Stimulated activated memory B cell treated with anti-CD40 and anti-IgM and Interleukin-4, amounts not matched to agents 10 μg/mL and 1 μg/mL and 100 μg/mL, for 72 hours (primary cell): ENCODE measurements at regions not wholly inside any gene's neighbourhood (a gene's known extent, or its start where the extent isn't known, plus 50 kb on each side); places are given as distances from the start of the nearest gene placed in this dataset.
"Not testable (repeated sequence)": the region's sequence is repeated elsewhere in the genome, so short reads cannot be mapped to it uniquely, and the experiment has no call there.

Experiments
- ATAC-seq: fragments of 150-1000 bp; cut with Tn5 transposase; 2 replicates; pipeline ENCODE4 v1.10.0; 2021
- H3K27ac Mint-ChIP-seq: one replicate; pipeline ENCODE4 v1.8.0; 2022; ENCODE audit warnings: mild to moderate bottlenecking, mixed read lengths
- H3K27me3 Mint-ChIP-seq: one replicate; pipeline ENCODE4 v1.8.0; 2022; ENCODE audit warnings: mixed read lengths
- H3K36me3 Mint-ChIP-seq: one replicate; pipeline ENCODE4 v1.8.0; 2022; ENCODE audit warnings: mixed read lengths
- H3K4me1 Mint-ChIP-seq: one replicate; pipeline ENCODE4 v1.8.0; 2022; ENCODE audit warnings: mixed read lengths
- H3K4me3 Mint-ChIP-seq: one replicate; pipeline ENCODE4 v1.8.0; 2022; ENCODE audit warnings: mild to moderate bottlenecking, moderate library complexity, mixed read lengths
- H3K9me3 Mint-ChIP-seq: one replicate; pipeline ENCODE4 v1.8.0; 2022; ENCODE audit warnings: mixed read lengths

DNA sequence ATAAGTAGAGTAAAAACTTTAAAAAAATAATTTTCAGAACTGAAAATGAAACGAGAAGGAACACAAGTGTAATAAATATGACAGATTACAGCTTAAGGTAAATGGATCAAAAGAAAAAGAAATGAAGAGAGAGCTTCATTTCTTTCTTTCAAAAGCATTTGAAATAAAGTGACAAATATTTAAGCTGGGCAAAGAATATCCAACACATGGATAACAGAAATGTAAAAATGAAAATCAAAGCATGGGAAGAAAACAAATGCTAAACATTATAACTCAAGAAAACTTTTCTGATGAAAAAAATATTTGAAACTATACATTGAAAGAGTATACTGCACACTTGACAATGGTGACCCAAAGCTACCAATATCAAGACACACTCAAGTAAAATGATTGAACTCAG is 143.6 kb upstream of the IRX5 start:
- Mint-ChIP-seq H3K9me3 (peaks cover 6% of the 10 kb centered on the region), H3K36me3 (no peaks in the 10 kb centered on the region), H3K4me3 (no peak overlapping the region), H3K27me3 (no peaks in the 10 kb centered on the region), H3K4me1 (no peaks in the 10 kb centered on the region), H3K27ac (no peak overlapping the region)
- ATAC-seq = no peak

DNA sequence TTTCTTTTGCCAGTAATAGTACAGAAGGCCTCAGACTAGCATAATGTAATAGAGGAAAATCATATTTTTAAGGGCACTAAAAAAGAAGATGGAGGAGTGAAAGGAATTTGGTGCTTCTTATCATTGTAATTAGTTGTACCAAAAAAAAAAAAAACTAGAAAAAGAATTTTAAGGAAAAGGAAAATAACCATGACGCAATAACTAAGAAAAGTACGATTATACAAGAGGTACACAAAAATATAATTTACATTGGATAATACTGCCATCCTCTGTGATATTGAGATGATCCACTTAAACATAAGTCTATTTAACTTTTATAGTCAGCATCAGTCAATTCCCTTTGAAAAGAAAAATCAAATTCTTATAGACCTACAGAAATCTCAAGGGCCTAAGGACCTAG is 146.7 kb upstream of the IRX5 start:
- Mint-ChIP-seq H3K9me3 (peaks cover 6% of the 10 kb centered on the region), H3K4me1 (no peaks in the 10 kb centered on the region), H3K27ac (no peak overlapping the region), H3K36me3 (no peaks in the 10 kb centered on the region), H3K4me3 (no peak overlapping the region), H3K27me3 (no peaks in the 10 kb centered on the region)
- no peak for ATAC-seq

DNA sequence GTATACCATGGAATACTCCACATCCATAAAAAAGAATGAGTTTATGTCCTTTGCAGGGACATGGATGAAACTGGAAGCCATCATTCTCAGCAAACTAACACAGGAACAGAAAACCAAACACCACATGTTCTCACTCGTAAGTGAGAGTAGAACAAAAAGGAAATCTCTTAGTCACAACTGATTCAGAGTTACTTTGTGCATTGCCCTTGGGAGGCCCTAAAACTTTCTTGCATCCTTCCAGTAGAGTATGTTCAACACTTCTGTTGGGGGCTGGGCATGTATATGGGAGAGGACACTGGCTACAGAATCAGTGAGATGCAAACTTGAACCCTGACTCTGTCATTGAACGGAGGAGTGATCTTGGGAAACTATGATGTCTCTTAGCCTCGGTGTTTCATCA is 147.4 kb upstream of the IRX5 start:
- H3K36me3 Mint-ChIP-seq = no peaks in the 10 kb centered on the region
- no peaks in the 10 kb centered on the region for H3K4me1 Mint-ChIP-seq
- peaks cover 6% of the 10 kb centered on the region for H3K9me3 Mint-ChIP-seq
- ATAC-seq = no peak
- no peak overlapping the region for H3K4me3 Mint-ChIP-seq
- H3K27ac Mint-ChIP-seq = no peak overlapping the region
- H3K27me3 Mint-ChIP-seq = no peaks in the 10 kb centered on the region

DNA sequence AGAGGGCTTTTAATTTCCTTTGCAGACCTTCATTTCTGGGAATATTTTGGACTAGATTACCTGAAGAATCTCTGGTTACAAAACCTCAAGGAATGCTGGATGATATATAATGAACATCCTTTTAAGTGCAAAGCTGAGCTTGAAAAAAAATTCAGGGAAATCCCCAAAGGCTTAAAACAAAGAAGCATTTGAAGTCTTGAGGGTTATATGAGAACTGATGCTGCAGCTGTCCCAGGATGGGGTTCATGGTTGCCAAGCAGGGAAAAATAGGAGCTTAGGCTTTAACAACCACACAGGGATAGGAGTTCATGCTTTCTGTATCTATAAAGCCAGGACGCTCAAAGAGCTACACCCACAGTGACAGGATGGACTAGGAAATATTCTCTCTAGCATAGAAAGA is 150.4 kb upstream of the IRX5 start:
- H3K4me1 Mint-ChIP-seq = no peaks in the 10 kb centered on the region
- H3K9me3 Mint-ChIP-seq = no peaks in the 10 kb centered on the region
- no peaks in the 10 kb centered on the region for H3K36me3 Mint-ChIP-seq
- H3K27me3 Mint-ChIP-seq = no peaks in the 10 kb centered on the region
- no peak for ATAC-seq
- no peak overlapping the region for H3K27ac Mint-ChIP-seq
- no peak overlapping the region for H3K4me3 Mint-ChIP-seq

DNA sequence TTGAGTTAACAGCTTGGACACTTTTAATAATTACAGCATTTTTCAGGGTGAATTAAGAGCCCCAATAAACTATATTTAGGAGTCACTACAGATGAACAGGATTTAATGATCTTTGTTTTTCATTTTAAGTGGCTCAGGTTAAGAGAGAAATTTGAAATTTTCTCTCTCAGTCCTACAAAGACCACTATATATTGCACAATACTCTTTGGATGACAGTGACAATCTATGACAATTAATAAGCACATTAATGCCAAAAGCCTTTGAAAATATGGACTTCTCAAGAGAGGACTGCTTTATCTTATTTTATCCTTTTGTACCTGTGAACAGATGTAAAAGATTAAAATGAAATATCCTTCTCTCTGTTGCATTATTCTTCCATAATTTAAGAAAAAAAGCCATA is 151.1 kb upstream of the IRX5 start:
- Mint-ChIP-seq H3K36me3 (no peaks in the 10 kb centered on the region), H3K27me3 (no peaks in the 10 kb centered on the region), H3K27ac (no peak overlapping the region), H3K4me1 (no peaks in the 10 kb centered on the region), H3K4me3 (no peak overlapping the region), H3K9me3 (no peaks in the 10 kb centered on the region)
- no peak for ATAC-seq

DNA sequence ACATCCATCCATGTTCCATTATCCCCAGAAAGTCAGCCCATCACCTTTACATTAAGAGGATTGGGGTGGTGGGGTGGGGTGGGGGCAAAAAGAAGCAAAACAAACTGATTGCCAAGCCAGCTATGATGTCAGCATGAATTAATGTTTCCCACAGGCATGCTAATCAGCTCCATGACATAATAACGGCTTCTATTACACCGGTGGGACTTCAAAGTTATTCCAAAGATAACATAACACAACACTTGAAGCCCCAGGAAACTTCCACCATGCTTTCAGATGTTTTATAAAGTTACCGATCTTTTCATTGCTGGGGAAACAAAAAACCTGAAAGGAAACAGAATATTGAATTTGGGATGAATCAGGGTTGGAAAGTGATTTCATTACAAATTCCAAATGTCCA is 155.9 kb upstream of the IRX5 start:
- Mint-ChIP-seq H3K27ac (no peak overlapping the region), H3K36me3 (no peaks in the 10 kb centered on the region), H3K9me3 (no peaks in the 10 kb centered on the region), H3K27me3 (no peaks in the 10 kb centered on the region), H3K4me1 (no peaks in the 10 kb centered on the region), H3K4me3 (no peak overlapping the region)
- no peak for ATAC-seq

DNA sequence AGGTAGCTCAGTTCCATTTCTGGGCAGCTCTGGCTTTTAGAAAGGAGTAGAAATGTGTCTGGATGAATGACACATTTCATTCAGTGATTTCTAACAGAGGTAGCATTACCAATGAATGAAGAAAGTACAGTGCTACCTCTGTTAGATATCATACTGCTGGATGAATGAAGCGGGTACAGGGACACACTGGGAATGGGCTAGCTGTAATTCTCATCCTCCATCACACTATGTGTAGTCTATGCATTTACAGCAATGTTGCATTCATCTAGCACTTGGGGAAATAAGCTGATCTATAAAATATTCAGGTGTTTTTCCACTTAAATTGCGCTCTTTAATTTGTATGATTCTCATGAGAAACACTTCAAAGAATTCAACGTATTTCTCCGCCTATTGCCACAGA is 158.3 kb upstream of the IRX5 start:
- no peak overlapping the region for H3K27ac Mint-ChIP-seq
- no peaks in the 10 kb centered on the region for H3K9me3 Mint-ChIP-seq
- H3K4me1 Mint-ChIP-seq = no peaks in the 10 kb centered on the region
- no peaks in the 10 kb centered on the region for H3K36me3 Mint-ChIP-seq
- ATAC-seq = no peak
- no peak overlapping the region for H3K4me3 Mint-ChIP-seq
- no peaks in the 10 kb centered on the region for H3K27me3 Mint-ChIP-seq

DNA sequence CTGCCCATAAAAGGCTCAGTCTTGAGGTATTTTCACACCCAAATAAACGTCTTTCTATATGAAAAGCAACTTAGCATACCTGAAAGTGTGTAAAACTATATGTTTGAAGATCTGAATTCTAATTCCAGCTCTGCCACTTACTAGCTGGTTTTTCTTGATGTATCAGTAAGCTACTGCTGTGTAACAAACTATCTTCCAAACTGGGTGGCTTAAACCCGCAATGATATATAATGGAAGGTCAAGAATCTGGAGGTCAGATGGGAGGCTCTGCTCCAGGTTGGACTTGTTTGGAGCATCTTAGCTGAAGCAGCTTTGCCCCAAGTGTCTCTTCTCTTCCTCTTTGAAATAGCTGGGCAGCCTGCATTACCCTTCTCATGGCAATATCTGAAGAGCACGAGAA is 164.3 kb upstream of the IRX5 start:
- Mint-ChIP-seq H3K9me3 (peaks cover 8% of the 10 kb centered on the region), H3K4me3 (no peak overlapping the region), H3K27me3 (no peaks in the 10 kb centered on the region), H3K36me3 (no peaks in the 10 kb centered on the region), H3K27ac (no peak overlapping the region), H3K4me1 (no peaks in the 10 kb centered on the region)
- no peak for ATAC-seq

DNA sequence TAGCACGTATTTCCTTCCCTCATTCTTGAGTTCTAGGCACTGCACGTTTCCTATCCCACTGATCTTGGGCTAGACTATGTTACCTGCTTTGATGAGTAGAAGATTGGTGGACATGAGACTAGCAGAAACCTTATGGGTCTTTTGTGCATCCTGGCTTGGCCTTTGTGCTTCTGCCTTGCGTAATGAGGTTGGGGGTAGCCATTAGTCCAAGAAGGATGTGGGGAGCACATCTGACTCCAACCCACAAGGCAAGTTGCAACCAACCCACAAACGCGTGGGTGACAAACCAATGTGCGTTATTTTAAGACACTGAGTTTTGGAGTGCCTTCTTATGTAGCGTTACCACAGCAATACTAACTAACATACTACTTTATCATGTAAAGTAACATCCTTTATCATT is 180.4 kb upstream of the IRX5 start:
- no peak for ATAC-seq
- peaks cover 6% of the 10 kb centered on the region for H3K9me3 Mint-ChIP-seq
- H3K27ac Mint-ChIP-seq = no peak overlapping the region
- no peaks in the 10 kb centered on the region for H3K4me1 Mint-ChIP-seq
- no peak overlapping the region for H3K4me3 Mint-ChIP-seq
- no peaks in the 10 kb centered on the region for H3K27me3 Mint-ChIP-seq
- no peaks in the 10 kb centered on the region for H3K36me3 Mint-ChIP-seq

DNA sequence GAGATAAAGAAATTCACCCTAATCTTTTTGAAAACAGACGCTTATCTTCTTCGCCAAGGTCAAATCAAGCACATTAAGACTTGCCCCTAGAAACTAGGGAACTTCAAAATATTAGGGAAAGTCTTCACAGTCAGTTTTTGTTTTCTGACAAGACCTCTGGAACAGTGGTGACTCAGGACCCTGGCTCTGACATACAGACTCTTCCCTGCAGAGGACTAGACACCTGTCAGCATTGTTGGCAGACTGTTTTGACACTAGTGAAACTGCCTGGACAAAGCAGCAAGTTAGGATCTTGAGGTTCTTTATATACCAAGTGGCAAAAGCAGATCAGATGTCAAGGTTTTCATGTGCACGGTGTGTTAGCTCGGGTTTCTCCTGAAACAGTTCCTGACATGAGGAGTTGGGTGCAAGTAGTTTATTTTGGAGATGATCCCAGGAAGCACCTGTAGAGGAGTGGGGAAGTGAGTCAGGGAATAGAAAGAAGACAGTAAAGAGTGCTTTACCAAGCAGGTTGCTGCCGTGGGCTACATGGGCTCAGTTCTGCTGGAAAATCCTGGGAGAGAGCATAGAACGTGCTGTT is 182.0 kb upstream of the IRX5 start:
- H3K27me3 Mint-ChIP-seq = no peaks in the 10 kb centered on the region
- H3K9me3 Mint-ChIP-seq = peaks cover 7% of the 10 kb centered on the region
- H3K27ac Mint-ChIP-seq = no peak overlapping the region
- H3K4me3 Mint-ChIP-seq = no peak overlapping the region
- no peaks in the 10 kb centered on the region for H3K36me3 Mint-ChIP-seq
- no peak for ATAC-seq
- H3K4me1 Mint-ChIP-seq = no peaks in the 10 kb centered on the region

DNA sequence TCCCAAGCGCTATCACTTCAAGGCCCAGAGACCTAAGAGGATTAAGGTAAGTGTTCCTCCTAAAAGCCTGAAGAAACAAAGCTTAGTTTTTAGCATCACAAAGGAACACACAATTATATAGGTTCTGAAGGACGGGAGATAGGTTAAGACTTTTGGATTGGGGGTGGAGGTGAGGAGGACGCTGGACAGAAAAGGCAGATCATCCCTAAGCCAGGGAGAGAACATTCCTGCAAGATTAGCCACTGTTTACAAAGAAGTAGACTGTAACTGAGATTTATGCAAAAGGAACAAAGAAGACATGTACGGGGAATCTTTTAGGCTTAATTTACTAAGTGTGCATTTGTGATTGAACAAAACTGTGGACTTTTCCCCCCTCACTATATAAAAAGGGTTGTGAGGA is 184.1 kb upstream of the IRX5 start:
- Mint-ChIP-seq H3K4me3 (no peak overlapping the region), H3K36me3 (no peaks in the 10 kb centered on the region), H3K27ac (no peak overlapping the region), H3K27me3 (no peaks in the 10 kb centered on the region), H3K9me3 (peaks cover 7% of the 10 kb centered on the region), H3K4me1 (no peaks in the 10 kb centered on the region)
- ATAC-seq = no peak

DNA sequence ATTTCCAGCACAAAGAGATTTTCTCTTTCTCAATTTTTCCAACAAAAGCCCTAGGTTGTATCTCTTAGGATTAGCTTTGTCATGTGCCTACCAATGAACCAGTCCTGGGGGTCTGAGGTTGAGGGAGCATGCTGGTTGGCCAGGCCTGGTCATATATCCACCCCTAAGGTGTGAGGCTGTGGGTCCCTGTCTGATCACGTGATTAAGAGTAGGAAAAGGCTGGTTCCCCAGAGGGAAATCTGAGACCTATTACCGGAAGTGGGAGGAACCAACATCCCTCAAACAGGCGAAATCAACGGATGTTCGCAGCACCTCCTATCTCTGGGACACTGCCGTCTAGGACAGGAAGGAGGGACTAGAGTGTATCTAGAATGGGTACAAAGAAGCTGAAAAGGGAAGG is 185.7 kb upstream of the IRX5 start:
- Mint-ChIP-seq H3K4me3 (no peak overlapping the region), H3K9me3 (peaks cover 7% of the 10 kb centered on the region), H3K36me3 (no peaks in the 10 kb centered on the region), H3K27ac (no peak overlapping the region), H3K4me1 (no peaks in the 10 kb centered on the region), H3K27me3 (no peaks in the 10 kb centered on the region)
- no peak for ATAC-seq

DNA sequence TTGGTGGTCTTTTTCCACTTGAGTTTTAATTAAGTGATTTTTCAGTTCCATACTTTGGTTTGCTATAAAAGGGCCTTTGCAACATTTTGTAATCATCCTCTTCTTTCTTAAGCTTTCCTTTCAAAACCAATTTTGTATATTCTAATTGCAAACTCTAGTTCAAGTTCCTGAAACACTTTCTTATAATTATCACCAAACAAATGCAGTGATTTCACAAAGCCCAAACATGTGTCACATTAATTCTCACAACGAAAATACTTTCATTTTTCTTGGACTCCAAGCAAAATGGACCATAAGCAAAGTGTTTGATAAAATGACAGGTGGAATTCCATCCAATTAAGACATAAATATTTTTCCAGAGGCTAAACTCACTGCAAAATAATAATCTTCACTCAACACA is 188.2 kb upstream of the IRX5 start:
- no peaks in the 10 kb centered on the region for H3K27me3 Mint-ChIP-seq
- H3K4me3 Mint-ChIP-seq = no peak overlapping the region
- ATAC-seq = no peak
- no peaks in the 10 kb centered on the region for H3K4me1 Mint-ChIP-seq
- H3K27ac Mint-ChIP-seq = no peak overlapping the region
- peaks cover 7% of the 10 kb centered on the region for H3K9me3 Mint-ChIP-seq
- no peaks in the 10 kb centered on the region for H3K36me3 Mint-ChIP-seq

DNA sequence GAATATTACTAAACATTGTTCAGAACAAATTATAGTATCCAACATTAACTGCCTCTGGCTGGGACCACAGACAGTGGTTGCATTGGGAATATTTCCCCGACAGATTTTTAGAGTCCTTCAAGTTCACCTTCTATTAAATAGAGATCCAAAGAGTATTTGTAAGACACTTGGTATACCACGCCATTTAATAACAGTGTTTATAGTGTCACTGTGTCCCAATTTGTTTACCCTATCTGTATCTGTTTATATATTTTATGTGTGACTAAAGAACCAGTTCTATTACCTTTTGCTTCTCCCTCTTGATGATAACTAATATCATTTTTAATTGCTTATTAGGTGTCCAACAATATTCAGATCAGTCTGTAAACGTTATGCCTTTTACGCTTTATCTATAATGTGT is 191.3 kb upstream of the IRX5 start:
- Mint-ChIP-seq H3K27me3 (no peaks in the 10 kb centered on the region), H3K9me3 (no peaks in the 10 kb centered on the region), H3K27ac (no peak overlapping the region), H3K4me1 (no peaks in the 10 kb centered on the region), H3K36me3 (no peaks in the 10 kb centered on the region), H3K4me3 (no peak overlapping the region)
- no peak for ATAC-seq

DNA sequence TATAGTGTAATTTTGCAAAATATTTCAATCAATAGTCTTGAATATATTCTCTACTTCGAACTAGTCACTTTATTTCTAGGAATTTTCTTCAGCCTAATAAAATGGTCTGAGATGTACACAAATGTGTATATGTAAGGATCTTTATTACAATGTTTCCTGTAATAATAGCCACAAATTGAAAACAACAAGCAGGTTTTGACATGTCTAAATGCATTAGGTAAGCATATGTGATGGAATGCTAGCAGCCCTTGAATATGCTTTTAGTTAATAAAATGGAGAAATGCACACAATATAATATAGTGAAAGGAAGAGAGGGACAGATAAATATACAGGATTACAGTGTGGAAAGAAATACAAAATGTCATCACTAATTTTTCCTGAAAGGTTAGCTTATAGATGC is 196.5 kb upstream of the IRX5 start:
- Mint-ChIP-seq H3K4me3 (no peak overlapping the region), H3K9me3 (no peaks in the 10 kb centered on the region), H3K36me3 (no peaks in the 10 kb centered on the region), H3K27me3 (no peaks in the 10 kb centered on the region), H3K4me1 (no peaks in the 10 kb centered on the region), H3K27ac (no peak overlapping the region)
- ATAC-seq = no peak

DNA sequence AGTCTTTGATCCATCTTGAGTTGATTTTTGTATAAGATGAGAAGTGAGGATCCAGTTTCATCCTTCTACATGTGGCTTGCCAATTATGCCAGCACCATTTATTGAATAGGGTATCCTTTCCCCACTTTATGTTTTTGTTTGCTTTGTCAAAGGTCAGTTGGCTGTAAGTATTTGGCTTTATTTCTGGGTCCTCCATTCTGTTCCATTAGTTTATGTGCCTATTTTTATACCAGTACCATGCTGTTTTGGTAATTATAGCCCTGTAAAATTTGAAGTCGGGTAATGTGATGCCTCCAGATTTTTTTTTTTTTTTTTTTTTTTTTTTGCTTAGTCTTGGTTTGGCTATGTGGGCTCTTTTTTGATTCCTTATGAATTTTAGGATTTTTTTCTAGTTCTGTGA is 203.0 kb upstream of the IRX5 start:
- not testable (repeated sequence) for H3K4me3 Mint-ChIP-seq, H3K36me3 Mint-ChIP-seq, H3K27me3 Mint-ChIP-seq, ATAC-seq, H3K9me3 Mint-ChIP-seq, H3K4me1 Mint-ChIP-seq, H3K27ac Mint-ChIP-seq

DNA sequence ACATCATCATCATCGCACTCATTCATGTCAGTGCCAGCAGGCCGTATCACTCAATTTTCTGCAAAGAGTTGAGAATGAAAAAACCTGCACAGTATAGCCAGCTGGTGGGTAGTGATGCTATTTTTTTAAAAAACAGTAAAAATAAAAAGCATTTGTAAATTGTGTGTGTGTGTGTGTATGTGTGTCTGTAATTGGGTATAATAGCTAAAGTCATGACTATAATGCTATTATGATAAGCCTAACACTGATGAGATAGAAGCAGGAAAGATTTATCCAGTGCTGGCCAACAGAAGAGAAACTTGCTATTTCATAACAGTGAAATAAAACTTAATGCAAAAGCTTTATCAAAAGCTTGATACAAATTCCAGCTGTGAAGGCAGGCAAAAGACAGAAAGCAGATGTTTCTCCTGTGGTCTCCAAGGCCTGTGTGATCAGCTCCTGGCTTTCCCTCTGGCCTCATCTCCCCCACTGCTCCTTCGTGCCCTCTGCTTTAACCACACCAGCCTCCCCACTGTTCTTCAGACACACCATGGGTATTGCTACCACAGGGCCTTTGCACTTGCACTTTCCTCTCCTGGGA is 206.2 kb upstream of the IRX5 start:
- Mint-ChIP-seq H3K27me3 (no peaks in the 10 kb centered on the region), H3K4me1 (no peaks in the 10 kb centered on the region), H3K9me3 (peaks cover 12% of the 10 kb centered on the region), H3K36me3 (no peaks in the 10 kb centered on the region), H3K27ac (no peak overlapping the region), H3K4me3 (no peak overlapping the region)
- ATAC-seq = no peak
